BLaER1 (cell line): ENCODE measurements at regions not wholly inside any gene's neighbourhood (a gene's known extent, or its start where the extent isn't known, plus 50 kb on each side); places are given as distances from the start of the nearest gene placed in this dataset.

Source experiments
- H3K27ac ChIP-seq: shearing (Covaris generic); formaldehyde crosslinking; 2 replicates; pipeline ENCODE4 v1.8.1; 2022
- H3K27me3 ChIP-seq: shearing (Covaris generic); formaldehyde crosslinking; 2 replicates; pipeline ENCODE4 v1.8.1; 2022
- H3K36me3 ChIP-seq: shearing (Covaris generic); formaldehyde crosslinking; 2 replicates; pipeline ENCODE4 v1.8.1; 2022
- H3K4me1 ChIP-seq: shearing (Covaris generic); formaldehyde crosslinking; 2 replicates; pipeline ENCODE4 v1.8.1; 2022
- H3K4me2 ChIP-seq: shearing (Covaris generic); formaldehyde crosslinking; 2 replicates; pipeline ENCODE4 v1.8.1; 2022
- H3K4me3 ChIP-seq: shearing (Covaris generic); formaldehyde crosslinking; 2 replicates; pipeline ENCODE4 v1.8.1; 2022
- H3K9ac ChIP-seq: shearing (Covaris generic); formaldehyde crosslinking; 2 replicates; pipeline ENCODE4 v1.8.1; 2022
- H3K9me3 ChIP-seq: shearing (Covaris generic); formaldehyde crosslinking; 2 replicates; pipeline ENCODE4 v1.8.1; 2022
- H4K20me1 ChIP-seq: shearing (Covaris generic); formaldehyde crosslinking; 2 replicates; pipeline ENCODE4 v1.8.1; 2022
- Cebpa-rat ChIP-seq: shearing (Covaris generic); IDR thresholded peaks from 2 replicates; pipeline ENCODE4 v1.8.1; 2022

DNA sequence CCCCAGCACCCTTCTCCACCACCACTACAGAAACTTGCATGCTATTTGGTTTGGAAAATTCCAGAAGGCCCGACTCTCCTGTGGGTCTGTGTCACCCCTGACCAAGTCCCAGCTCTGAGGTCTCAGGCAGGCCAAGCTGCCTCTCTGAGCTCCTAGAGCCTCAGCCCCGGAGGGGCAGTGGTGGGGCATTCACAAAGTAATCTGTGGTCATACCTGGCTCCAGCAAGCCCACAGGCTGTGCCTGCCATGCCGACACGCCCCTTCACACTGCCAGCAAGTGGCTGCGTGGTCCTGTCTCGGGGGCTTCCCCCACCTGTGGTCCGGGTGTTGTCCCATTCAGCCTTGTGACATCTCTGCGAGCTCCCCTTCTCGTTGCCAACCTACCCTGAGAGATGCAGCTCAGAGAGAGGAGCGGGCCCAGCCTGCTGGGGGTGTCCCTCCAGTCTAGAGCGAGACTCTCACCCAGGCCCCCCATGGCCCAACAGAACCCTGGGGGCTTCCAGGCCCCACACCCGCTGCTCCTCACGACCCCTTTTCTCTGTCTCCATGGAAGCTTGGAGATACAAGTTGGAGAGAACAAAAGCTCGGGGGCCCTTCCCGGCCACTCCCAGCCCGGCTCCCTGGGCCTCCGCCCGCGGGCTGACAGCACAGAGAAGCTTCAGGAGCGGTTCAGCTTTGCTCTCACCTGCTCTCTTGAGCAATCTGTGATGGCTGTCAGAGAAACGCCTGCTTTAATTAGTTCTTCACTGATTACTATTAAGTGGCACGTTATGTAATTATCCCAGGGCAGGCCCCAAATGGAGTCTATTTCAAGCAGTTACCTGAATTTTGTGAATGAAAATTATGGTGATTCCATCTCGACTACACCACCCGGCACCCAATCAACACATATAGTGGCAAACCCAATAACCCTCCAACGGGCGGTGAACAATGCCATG lies 147.7 kb upstream of the PHACTR3 start:
- TF ChIP-seq Cebpa-rat, result no peak
- no peak overlapping the region for H3K9ac ChIP-seq
- no peak overlapping the region for H3K4me2 ChIP-seq
- H3K9me3 ChIP-seq, result no peaks in the 10 kb centered on the region
- no peaks in the 10 kb centered on the region for H3K36me3 ChIP-seq
- no peak overlapping the region for H3K4me3 ChIP-seq
- H3K4me1 ChIP-seq, result peaks cover 36% of the 10 kb centered on the region
- H4K20me1 ChIP-seq, result no peaks in the 10 kb centered on the region
- H3K27me3 ChIP-seq, result no peaks in the 10 kb centered on the region
- no peak overlapping the region for H3K27ac ChIP-seq

DNA sequence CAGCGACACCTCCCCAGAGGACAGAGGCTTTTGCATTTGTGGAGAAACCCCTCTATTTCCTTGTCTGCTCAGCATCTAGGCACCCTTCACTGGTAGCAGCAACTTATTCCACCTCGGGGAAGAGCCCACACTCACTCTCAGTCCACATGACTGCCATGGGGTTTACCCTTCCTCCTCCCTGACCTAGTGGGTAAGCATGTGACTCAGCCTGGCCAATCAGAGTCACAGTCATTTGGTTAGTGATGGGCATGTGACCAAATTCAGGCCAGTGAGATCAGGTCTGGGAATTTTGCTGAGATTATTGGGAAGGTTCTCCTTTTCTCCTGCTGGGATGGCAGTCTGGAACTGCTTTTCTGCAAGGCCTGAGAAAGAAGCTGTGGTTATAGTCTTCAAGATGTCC lies 145.7 kb upstream of the PHACTR3 start:
- no peaks in the 10 kb centered on the region for H3K9me3 ChIP-seq
- no peak overlapping the region for H3K27ac ChIP-seq
- no peak for TF ChIP-seq Cebpa-rat
- no peak overlapping the region for H3K4me2 ChIP-seq
- no peaks in the 10 kb centered on the region for H4K20me1 ChIP-seq
- no peak overlapping the region for H3K4me3 ChIP-seq
- H3K36me3 ChIP-seq, result no peaks in the 10 kb centered on the region
- no peak overlapping the region for H3K9ac ChIP-seq
- H3K27me3 ChIP-seq, result no peaks in the 10 kb centered on the region
- peaks cover 28% of the 10 kb centered on the region for H3K4me1 ChIP-seq

- H3K4me2 ChIP-seq, result no peak overlapping the region
- no peaks in the 10 kb centered on the region for H3K27me3 ChIP-seq
- H3K36me3 ChIP-seq, result no peaks in the 10 kb centered on the region
- no peaks in the 10 kb centered on the region for H3K9me3 ChIP-seq
- H4K20me1 ChIP-seq, result no peaks in the 10 kb centered on the region
- peaks cover 18% of the 10 kb centered on the region for H3K4me1 ChIP-seq
- no peak overlapping the region for H3K9ac ChIP-seq
- no peak overlapping the region for H3K4me3 ChIP-seq
- no peak for TF ChIP-seq Cebpa-rat
- H3K27ac ChIP-seq, result no peak overlapping the region
Observed at GRCh38 chr20:59459586-59459985, 144.8 kb upstream of the PHACTR3 start.

GRCh38 chr20:59460352-59460751 lies 144.0 kb upstream of the PHACTR3 start:
- no peak overlapping the region for H3K27ac ChIP-seq
- no peak for TF ChIP-seq Cebpa-rat
- no peak overlapping the region for H3K4me2 ChIP-seq
- H4K20me1 ChIP-seq, result no peaks in the 10 kb centered on the region
- H3K27me3 ChIP-seq, result no peaks in the 10 kb centered on the region
- H3K4me3 ChIP-seq, result no peak overlapping the region
- no peaks in the 10 kb centered on the region for H3K36me3 ChIP-seq
- no peaks in the 10 kb centered on the region for H3K9me3 ChIP-seq
- no peak overlapping the region for H3K9ac ChIP-seq
- peaks cover 18% of the 10 kb centered on the region for H3K4me1 ChIP-seq

DNA sequence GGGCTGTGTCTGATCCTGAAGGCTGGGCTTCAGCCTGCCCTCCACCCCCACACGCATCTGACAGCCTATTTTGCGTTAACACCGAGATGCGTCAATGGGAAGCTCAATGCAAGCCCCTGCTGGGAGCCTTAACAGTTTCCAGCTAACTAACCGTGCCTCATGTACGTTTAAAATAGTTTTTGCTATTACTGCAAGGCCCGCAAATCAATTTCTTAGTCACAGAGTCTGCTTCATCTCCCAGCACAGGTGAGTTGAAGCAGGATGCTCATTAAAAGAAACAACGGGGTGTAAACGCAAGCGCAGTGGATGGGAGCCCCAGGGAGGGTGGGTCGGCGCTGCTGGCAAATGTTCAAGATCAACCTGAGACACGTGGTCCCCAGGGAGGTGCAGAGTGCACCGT lies 142.8 kb upstream of the PHACTR3 start:
- Histone ChIP-seq H3K4me1 (peaks cover 24% of the 10 kb centered on the region), H3K9me3 (no peaks in the 10 kb centered on the region), H3K4me2 (no peak overlapping the region), H3K27me3 (no peaks in the 10 kb centered on the region), H3K36me3 (no peaks in the 10 kb centered on the region), H4K20me1 (no peaks in the 10 kb centered on the region), H3K27ac (no peak overlapping the region), H3K4me3 (no peak overlapping the region), H3K9ac (no peak overlapping the region)
- no peak for TF ChIP-seq Cebpa-rat

DNA sequence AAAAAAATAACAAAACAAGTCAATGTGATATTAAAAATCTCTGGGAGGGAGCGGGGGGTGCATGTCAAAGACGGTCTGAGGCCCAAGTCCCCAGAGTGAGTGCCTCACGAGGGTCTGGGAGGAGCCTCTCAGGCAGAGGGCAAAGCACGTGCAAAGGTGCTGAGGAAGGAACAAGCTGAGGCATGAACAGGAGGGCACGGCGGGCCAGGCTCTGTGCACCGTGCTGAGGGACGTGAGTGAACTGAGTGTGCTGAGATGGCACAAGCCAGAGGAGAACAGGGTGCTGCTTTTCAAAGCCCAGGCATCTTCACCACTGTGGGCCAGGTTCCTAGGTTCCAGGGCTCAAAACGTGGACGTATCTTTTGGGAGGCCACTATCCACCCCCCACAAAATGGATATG lies 142.1 kb upstream of the PHACTR3 start:
- Histone ChIP-seq H3K4me3 (no peak overlapping the region), H3K4me1 (peaks cover 31% of the 10 kb centered on the region), H3K9ac (no peak overlapping the region), H3K9me3 (no peaks in the 10 kb centered on the region), H3K4me2 (no peak overlapping the region), H3K27ac (no peak overlapping the region), H3K36me3 (no peaks in the 10 kb centered on the region), H3K27me3 (no peaks in the 10 kb centered on the region), H4K20me1 (no peaks in the 10 kb centered on the region)
- TF ChIP-seq Cebpa-rat, result no peak

DNA sequence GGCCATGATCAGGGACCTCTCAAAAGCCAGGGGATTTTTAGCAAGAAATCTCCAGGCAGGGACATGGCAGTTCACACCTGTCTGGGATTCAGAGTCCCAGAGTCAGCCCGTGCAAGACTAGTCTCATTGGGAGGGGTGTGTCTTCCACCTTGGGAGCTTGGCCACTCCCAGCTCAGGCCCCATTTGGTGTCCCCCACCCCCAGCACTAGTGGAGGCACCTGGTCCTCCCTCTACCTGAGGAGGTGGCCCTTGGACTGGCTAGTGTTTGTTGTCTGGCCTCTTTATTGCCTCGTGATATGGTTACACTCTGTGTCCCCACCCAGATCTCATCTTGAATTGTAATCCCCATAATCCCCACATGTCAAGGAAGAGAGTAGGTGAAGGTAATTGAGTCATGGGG lies 140.8 kb upstream of the PHACTR3 start:
- Histone ChIP-seq H3K27ac (no peak overlapping the region), H3K4me3 (no peak overlapping the region), H3K27me3 (no peaks in the 10 kb centered on the region)

GRCh38 chr20:59466107-59466815 lies 138.1 kb upstream of the PHACTR3 start:
- Histone ChIP-seq H3K9me3 (no peaks in the 10 kb centered on the region), H3K27ac (peak overlapping the region; percentile 83), H3K4me2 (peak overlapping the region; percentile 72), H3K4me1 (peaks cover 71% of the 10 kb centered on the region), H3K36me3 (no peaks in the 10 kb centered on the region), H4K20me1 (no peaks in the 10 kb centered on the region), H3K9ac (peak overlapping the region; percentile 41), H3K27me3 (peaks cover 22% of the 10 kb centered on the region), H3K4me3 (no peak overlapping the region)
- no peak for TF ChIP-seq Cebpa-rat

More for the DNA sequence above, 140.8 kb upstream of the PHACTR3 start:
- Histone ChIP-seq H4K20me1 (no peaks in the 10 kb centered on the region), H3K9me3 (no peaks in the 10 kb centered on the region), H3K9ac (no peak overlapping the region), H3K4me2 (no peak overlapping the region), H3K4me1 (peaks cover 44% of the 10 kb centered on the region), H3K36me3 (no peaks in the 10 kb centered on the region)
- TF ChIP-seq Cebpa-rat, result no peak

DNA sequence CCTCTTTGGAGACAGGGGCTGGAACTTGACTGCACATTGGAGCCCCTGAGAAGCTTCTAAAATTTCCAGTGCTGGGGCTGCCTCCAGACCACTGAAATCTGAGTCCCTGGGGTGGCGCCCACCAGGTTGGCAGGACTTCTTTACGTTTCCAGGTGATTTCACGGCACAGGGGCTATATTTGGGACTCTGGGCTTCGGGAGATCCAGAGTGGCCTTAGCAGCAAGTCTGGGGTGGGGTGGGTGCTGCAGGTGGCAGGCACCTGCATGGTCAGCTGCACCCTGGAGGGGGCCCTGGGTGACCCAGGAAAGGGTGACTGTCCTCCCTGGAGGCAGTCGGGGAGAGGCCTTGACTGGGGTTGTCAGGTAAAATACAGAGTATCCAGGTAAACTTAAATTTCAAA lies 135.5 kb upstream of the PHACTR3 start:
- H3K4me3 ChIP-seq, result no peak overlapping the region
- H3K4me1 ChIP-seq, result peaks cover 68% of the 10 kb centered on the region
- no peaks in the 10 kb centered on the region for H4K20me1 ChIP-seq
- peak overlapping the region; percentile 72 for H3K4me2 ChIP-seq
- no peaks in the 10 kb centered on the region for H3K36me3 ChIP-seq
- no peak overlapping the region for H3K27ac ChIP-seq
- H3K27me3 ChIP-seq, result peaks cover 35% of the 10 kb centered on the region
- H3K9me3 ChIP-seq, result no peaks in the 10 kb centered on the region
- no peak overlapping the region for H3K9ac ChIP-seq
- TF ChIP-seq Cebpa-rat, result no peak
